ENCODE measurements at regions not wholly inside any gene's neighbourhood (a gene's known extent, or its start where the extent isn't known, plus 50 kb on each side); places are given as distances from the start of the nearest gene placed in this dataset.
"Not testable (repeated sequence)": the region's sequence is repeated elsewhere in the genome, so short reads cannot be mapped to it uniquely, and the experiment has no call there.

GRCh38 chr11:92595052-92595451 is 370.4 kb downstream of the FAT3 start:
- no peaks in the 10 kb centered on the region for H3K27me3 Mint-ChIP-seq
- ATAC-seq (replicated peaks; ENCODE audit: extremely low read depth, poor library complexity, severe bottlenecking): no peak
- no peaks in the 10 kb centered on the region for H3K36me3 Mint-ChIP-seq (ENCODE audit: insufficient read depth)
- no peaks in the 10 kb centered on the region for H3K4me1 Mint-ChIP-seq
- no peak for DNase-seq (ENCODE audit: low spot score in 2 of 2)
- H3K4me3 Mint-ChIP-seq: no peak overlapping the region
- H3K9me3 Mint-ChIP-seq: peaks cover 16% of the 10 kb centered on the region
- no peak overlapping the region for H3K27ac Mint-ChIP-seq (ENCODE audit: low read depth)

GRCh38 chr11:92596596-92597317 is 372.1 kb downstream of the FAT3 start:
- Mint-ChIP-seq H3K27me3 (no peaks in the 10 kb centered on the region), H3K4me3 (no peak overlapping the region)

GRCh38 chr11:92601048-92601447 is 368.4 kb upstream of the MTNR1B start:
- Mint-ChIP-seq H3K27me3 (no peaks in the 10 kb centered on the region), H3K9me3 (peaks cover 23% of the 10 kb centered on the region), H3K4me3 (no peak overlapping the region), H3K36me3 (ENCODE audit: insufficient read depth) (no peaks in the 10 kb centered on the region), H3K4me1 (no peaks in the 10 kb centered on the region), H3K27ac (ENCODE audit: low read depth) (no peak overlapping the region)
- ATAC-seq (replicated peaks; ENCODE audit: extremely low read depth, poor library complexity, severe bottlenecking) (no peak), DNase-seq (ENCODE audit: low spot score in 2 of 2) (no peak)

More at GRCh38 chr11:92596596-92597317, 372.1 kb downstream of the FAT3 start:
- ATAC-seq (replicated peaks; ENCODE audit: extremely low read depth, poor library complexity, severe bottlenecking) (no peak), DNase-seq (ENCODE audit: low spot score in 2 of 2) (no peak)
- no peaks in the 10 kb centered on the region for H3K4me1 Mint-ChIP-seq
- H3K27ac Mint-ChIP-seq (ENCODE audit: low read depth): no peak overlapping the region
- no peaks in the 10 kb centered on the region for H3K36me3 Mint-ChIP-seq (ENCODE audit: insufficient read depth)
- peaks cover 19% of the 10 kb centered on the region for H3K9me3 Mint-ChIP-seq

GRCh38 chr11:92605667-92606066 is 363.8 kb upstream of the MTNR1B start:
- H3K27ac Mint-ChIP-seq (ENCODE audit: low read depth): no peak overlapping the region
- ATAC-seq (replicated peaks; ENCODE audit: extremely low read depth, poor library complexity, severe bottlenecking) (no peak), DNase-seq (ENCODE audit: low spot score in 2 of 2) (no peak)
- H3K27me3 Mint-ChIP-seq: no peaks in the 10 kb centered on the region
- H3K4me3 Mint-ChIP-seq: no peak overlapping the region
- peaks cover 8% of the 10 kb centered on the region for H3K9me3 Mint-ChIP-seq
- H3K36me3 Mint-ChIP-seq (ENCODE audit: insufficient read depth): no peaks in the 10 kb centered on the region
- H3K4me1 Mint-ChIP-seq: no peaks in the 10 kb centered on the region

GRCh38 chr11:92607969-92608722 is 361.3 kb upstream of the MTNR1B start:
- Mint-ChIP-seq H3K4me1 (no peaks in the 10 kb centered on the region), H3K9me3 (peaks cover 4% of the 10 kb centered on the region), H3K27ac (ENCODE audit: low read depth) (no peak overlapping the region), H3K4me3 (no peak overlapping the region), H3K27me3 (no peaks in the 10 kb centered on the region), H3K36me3 (ENCODE audit: insufficient read depth) (no peaks in the 10 kb centered on the region)
- no peak for DNase-seq (ENCODE audit: low spot score in 2 of 2)
- ATAC-seq (replicated peaks; ENCODE audit: extremely low read depth, poor library complexity, severe bottlenecking): no peak

GRCh38 chr11:92611157-92611556 is 358.3 kb upstream of the MTNR1B start:
- Mint-ChIP-seq H3K9me3 (peaks cover 2% of the 10 kb centered on the region), H3K27me3 (no peaks in the 10 kb centered on the region), H3K36me3 (ENCODE audit: insufficient read depth) (no peaks in the 10 kb centered on the region), H3K27ac (ENCODE audit: low read depth) (no peak overlapping the region), H3K4me1 (no peaks in the 10 kb centered on the region), H3K4me3 (no peak overlapping the region)
- no peak for DNase-seq (ENCODE audit: low spot score in 2 of 2)
- ATAC-seq (replicated peaks; ENCODE audit: extremely low read depth, poor library complexity, severe bottlenecking): no peak

GRCh38 chr11:92618020-92618419 is 351.4 kb upstream of the MTNR1B start:
- ATAC-seq (replicated peaks; ENCODE audit: extremely low read depth, poor library complexity, severe bottlenecking); H3K27me3 Mint-ChIP-seq; H3K4me3 Mint-ChIP-seq; H3K4me1 Mint-ChIP-seq; DNase-seq (ENCODE audit: low spot score in 2 of 2); H3K27ac Mint-ChIP-seq (ENCODE audit: low read depth); H3K36me3 Mint-ChIP-seq (ENCODE audit: insufficient read depth): not testable (repeated sequence)
- H3K9me3 Mint-ChIP-seq: peaks cover 15% of the 10 kb centered on the region

- Mint-ChIP-seq H3K36me3 (ENCODE audit: insufficient read depth) (no peaks in the 10 kb centered on the region), H3K9me3 (peaks cover 18% of the 10 kb centered on the region), H3K4me3 (no peak overlapping the region), H3K27ac (ENCODE audit: low read depth) (no peak overlapping the region), H3K27me3 (no peaks in the 10 kb centered on the region), H3K4me1 (no peaks in the 10 kb centered on the region)
- DNase-seq (ENCODE audit: low spot score in 2 of 2) (no peak), ATAC-seq (replicated peaks; ENCODE audit: extremely low read depth, poor library complexity, severe bottlenecking) (no peak)
These were observed 346.4 kb upstream of the MTNR1B start for GRCh38 chr11:92623055-92623454.

- no peak overlapping the region for H3K27ac Mint-ChIP-seq (ENCODE audit: low read depth)
- DNase-seq (ENCODE audit: low spot score in 2 of 2) (no peak), ATAC-seq (replicated peaks; ENCODE audit: extremely low read depth, poor library complexity, severe bottlenecking) (no peak)
- H3K36me3 Mint-ChIP-seq (ENCODE audit: insufficient read depth): no peaks in the 10 kb centered on the region
- peaks cover 25% of the 10 kb centered on the region for H3K9me3 Mint-ChIP-seq
- H3K4me1 Mint-ChIP-seq: no peaks in the 10 kb centered on the region
- no peaks in the 10 kb centered on the region for H3K27me3 Mint-ChIP-seq
- H3K4me3 Mint-ChIP-seq: no peak overlapping the region
These were observed 343.6 kb upstream of the MTNR1B start for GRCh38 chr11:92625894-92626293.

- peaks cover 25% of the 10 kb centered on the region for H3K9me3 Mint-ChIP-seq
- no peak overlapping the region for H3K4me3 Mint-ChIP-seq
- ATAC-seq (replicated peaks; ENCODE audit: extremely low read depth, poor library complexity, severe bottlenecking) (no peak), DNase-seq (ENCODE audit: low spot score in 2 of 2) (no peak)
- H3K36me3 Mint-ChIP-seq (ENCODE audit: insufficient read depth): no peaks in the 10 kb centered on the region
- no peaks in the 10 kb centered on the region for H3K4me1 Mint-ChIP-seq
- no peaks in the 10 kb centered on the region for H3K27me3 Mint-ChIP-seq
- H3K27ac Mint-ChIP-seq (ENCODE audit: low read depth): no peak overlapping the region
These were observed 342.8 kb upstream of the MTNR1B start for GRCh38 chr11:92626624-92627023.

- H3K4me1 Mint-ChIP-seq: no peaks in the 10 kb centered on the region
- H3K36me3 Mint-ChIP-seq (ENCODE audit: insufficient read depth): no peaks in the 10 kb centered on the region
- no peaks in the 10 kb centered on the region for H3K27me3 Mint-ChIP-seq
- peaks cover 23% of the 10 kb centered on the region for H3K9me3 Mint-ChIP-seq
- H3K4me3 Mint-ChIP-seq: no peak overlapping the region
- no peak overlapping the region for H3K27ac Mint-ChIP-seq (ENCODE audit: low read depth)
- DNase-seq (ENCODE audit: low spot score in 2 of 2): no peak
- ATAC-seq (replicated peaks; ENCODE audit: extremely low read depth, poor library complexity, severe bottlenecking): no peak
These were observed 341.7 kb upstream of the MTNR1B start for GRCh38 chr11:92627615-92628256.

GRCh38 chr11:92628401-92629292 is 340.8 kb upstream of the MTNR1B start:
- no peak for ATAC-seq (replicated peaks; ENCODE audit: extremely low read depth, poor library complexity, severe bottlenecking)
- no peaks in the 10 kb centered on the region for H3K27me3 Mint-ChIP-seq
- no peak for DNase-seq (ENCODE audit: low spot score in 2 of 2)
- no peaks in the 10 kb centered on the region for H3K36me3 Mint-ChIP-seq (ENCODE audit: insufficient read depth)
- H3K9me3 Mint-ChIP-seq: peaks cover 16% of the 10 kb centered on the region
- no peaks in the 10 kb centered on the region for H3K4me1 Mint-ChIP-seq
- no peak overlapping the region for H3K4me3 Mint-ChIP-seq
- no peak overlapping the region for H3K27ac Mint-ChIP-seq (ENCODE audit: low read depth)

Data from central memory CD8-positive, alpha-beta T cell (primary cell).